GM19193 (cell line): ENCODE measurements at regions not wholly inside any gene's neighbourhood (a gene's known extent, or its start where the extent isn't known, plus 50 kb on each side); places are given as distances from the start of the nearest gene placed in this dataset.

Experiments
- POLR2A ChIP-seq: IDR thresholded peaks from 4 replicates; pipeline ENCODE4 v1.6.1; 2011; ENCODE audit not compliant: insufficient read depth, insufficient read length; ENCODE audit errors: extremely low read depth

DNA sequence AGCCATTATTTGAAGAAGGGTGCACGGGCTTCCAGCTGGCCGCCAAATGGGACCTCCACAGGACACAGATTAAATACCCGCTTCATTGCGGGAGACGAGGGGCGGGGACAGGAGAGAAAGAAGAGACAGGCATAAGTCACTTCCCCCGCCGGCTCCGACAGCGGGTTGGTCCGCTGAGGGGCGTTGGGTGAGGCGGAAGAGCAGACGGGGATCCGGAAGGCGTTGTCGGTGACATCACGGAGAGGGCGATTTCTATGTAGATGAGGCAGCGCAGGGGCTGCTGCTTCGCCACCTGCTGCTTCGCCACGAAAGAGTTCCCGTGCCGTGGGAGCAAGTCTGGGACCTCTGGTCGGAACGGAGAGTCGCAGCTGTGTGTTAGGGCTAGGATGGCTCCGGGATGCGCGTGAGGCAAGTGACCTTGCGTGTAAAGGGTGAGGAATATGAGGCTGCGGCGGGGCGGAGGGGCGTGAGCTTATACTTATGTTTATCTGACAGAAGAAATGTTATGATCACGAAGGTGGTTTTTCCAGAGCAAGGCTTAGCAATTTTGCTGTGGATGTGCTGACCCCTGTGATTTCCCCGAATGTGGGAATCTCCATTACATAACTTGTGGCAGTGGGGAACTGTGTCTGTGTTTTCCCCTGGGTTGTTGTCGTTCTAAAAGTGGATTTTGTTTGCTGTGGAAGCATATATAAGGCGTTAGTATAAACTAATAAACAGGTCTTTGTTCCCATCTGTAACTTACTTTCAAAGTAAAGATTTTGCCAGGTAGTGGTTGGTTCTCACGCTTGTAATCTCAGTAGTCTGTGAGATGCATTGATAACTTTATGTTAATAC is 52.9 kb downstream of the PPIAL4C start:
- TF ChIP-seq POLR2A = peak; percentile 97
